Epithelial cell of prostate (primary cell): ENCODE measurements at regions not wholly inside any gene's neighbourhood (a gene's known extent, or its start where the extent isn't known, plus 50 kb on each side); places are given as distances from the start of the nearest gene placed in this dataset.
"Not testable (repeated sequence)": the region's sequence is repeated elsewhere in the genome, so short reads cannot be mapped to it uniquely, and the experiment has no call there.

Experiments used
- DNase-seq: peaks from one replicate; pipeline ENCODE4 v3.0.0-alpha.2; 2011; ENCODE audit warnings: low read depth, low spot score
- H3K27ac ChIP-seq: fragments of 450-650 bp; 2 replicates; pipeline ENCODE4 v1.5.1; 2017; ENCODE audit warnings: mild to moderate bottlenecking

DNA sequence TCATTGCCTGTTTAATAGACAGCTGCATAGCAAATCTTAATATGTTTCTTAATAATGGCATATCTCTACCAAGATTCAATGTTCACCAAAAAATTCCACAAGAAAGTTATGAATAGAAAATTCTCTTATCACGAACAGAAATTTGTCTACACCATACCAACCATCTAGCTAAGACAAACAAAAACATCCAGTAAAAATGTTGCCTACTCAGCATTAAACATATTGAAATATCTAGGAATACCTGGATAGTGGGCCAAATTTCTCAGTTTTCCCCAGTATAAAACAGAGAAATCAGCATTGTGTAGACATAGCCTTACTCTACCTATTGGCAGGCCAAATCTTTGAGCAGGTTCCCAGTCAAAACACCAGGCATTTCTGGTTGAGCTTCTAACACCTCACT is 598.6 kb downstream of the KLHL13 start:
- H3K27ac ChIP-seq: no peak overlapping the region
- no peak for DNase-seq

DNA sequence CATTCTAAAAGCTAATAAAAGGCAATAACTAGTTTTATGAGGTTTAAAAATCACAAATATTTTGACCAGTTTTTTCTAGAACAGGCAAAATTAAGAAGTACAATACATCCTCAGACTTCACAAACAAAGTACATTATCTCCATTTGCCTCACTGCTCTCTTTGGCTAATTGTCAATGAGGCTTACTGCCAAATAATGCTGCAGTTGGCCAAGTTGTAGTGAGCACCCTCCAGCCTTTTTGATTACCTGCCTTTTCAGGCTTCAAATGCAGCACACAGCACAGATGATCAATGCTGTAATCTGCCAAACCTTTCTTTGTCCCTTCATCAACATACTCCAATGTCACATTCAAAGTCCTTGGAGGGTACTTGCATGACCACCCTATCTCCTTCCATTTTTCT is 605.2 kb downstream of the KLHL13 start:
- no peak overlapping the region for H3K27ac ChIP-seq
- no peak for DNase-seq

DNA sequence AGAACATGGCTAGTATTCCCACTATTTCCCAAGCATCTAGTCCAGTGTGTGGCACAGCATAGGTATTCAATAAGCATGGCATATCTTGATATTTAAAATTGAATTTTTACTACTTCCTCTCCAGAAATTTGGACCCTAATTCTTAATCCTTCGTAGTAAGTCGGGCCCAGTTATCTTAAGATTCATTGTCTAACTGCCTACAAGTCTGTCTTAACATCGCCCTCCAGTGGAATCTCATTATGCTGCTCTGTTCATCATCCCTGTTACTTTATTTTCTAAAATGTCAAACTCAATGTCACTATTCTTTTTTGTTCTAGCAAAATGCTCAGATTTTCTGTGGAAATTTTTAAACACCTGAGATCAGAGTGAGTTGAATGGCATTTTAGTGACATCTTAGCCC is 606.2 kb downstream of the KLHL13 start:
- DNase-seq: no peak
- no peak overlapping the region for H3K27ac ChIP-seq

DNA sequence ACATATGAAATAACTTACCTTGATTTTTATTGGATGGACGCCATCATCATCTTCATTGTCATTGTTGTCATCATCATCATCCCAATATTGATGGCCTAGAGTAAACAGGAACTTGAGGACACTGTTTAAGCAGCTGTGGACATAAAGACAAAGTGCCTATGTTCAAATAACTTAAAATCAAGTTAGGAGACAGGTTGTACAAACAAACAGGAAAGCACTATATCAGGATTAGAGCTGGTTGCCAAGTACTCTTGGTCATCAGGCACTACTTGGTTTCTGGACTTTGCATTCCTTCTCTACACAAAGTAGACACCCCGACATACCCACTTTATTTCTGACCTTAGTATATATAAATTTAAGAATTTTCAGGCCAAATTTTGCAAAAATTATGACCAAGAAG is 608.6 kb downstream of the KLHL13 start:
- no peak overlapping the region for H3K27ac ChIP-seq
- DNase-seq: no peak

DNA sequence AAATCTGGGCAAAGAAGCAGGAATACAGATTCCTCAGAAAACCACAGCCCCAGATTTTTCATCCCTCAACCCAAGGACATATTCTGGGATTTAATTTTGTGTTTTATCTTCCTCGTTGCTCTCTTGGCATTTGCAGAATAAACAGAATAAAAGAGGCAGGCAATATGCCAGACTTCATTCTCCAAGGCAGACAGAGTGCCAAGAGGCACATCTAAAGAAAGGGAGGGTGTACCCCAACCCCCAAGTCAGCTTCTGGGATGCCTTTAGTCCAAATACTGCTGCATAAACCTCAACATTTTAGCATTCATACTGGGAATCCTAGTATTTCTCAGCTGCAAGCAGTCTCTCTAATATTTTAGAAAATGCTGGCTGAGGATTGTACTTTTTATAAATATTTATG is 629.2 kb downstream of the KLHL13 start:
- DNase-seq: no peak
- H3K27ac ChIP-seq: no peak overlapping the region

DNA sequence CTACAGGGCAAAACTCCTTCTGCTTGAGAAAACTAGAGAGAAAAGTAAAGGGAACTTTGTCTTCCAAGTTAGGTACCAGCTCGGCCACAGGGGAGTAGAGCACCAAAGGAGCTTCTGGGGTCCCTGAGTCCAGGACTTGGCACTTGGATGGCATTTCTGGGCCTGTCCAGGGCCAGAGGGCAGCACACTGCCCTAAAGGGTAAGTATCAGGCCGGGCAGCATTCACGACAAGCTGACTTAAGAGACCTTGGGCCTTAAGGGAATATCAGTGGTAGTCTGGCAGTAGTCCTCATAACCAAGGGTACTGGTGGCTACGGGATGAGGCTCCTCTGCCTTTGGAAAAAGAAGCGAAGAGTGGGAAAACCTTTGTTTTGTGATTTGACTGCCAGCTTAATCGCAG is 632.7 kb downstream of the KLHL13 start:
- no peak for DNase-seq
- no peak overlapping the region for H3K27ac ChIP-seq

DNA sequence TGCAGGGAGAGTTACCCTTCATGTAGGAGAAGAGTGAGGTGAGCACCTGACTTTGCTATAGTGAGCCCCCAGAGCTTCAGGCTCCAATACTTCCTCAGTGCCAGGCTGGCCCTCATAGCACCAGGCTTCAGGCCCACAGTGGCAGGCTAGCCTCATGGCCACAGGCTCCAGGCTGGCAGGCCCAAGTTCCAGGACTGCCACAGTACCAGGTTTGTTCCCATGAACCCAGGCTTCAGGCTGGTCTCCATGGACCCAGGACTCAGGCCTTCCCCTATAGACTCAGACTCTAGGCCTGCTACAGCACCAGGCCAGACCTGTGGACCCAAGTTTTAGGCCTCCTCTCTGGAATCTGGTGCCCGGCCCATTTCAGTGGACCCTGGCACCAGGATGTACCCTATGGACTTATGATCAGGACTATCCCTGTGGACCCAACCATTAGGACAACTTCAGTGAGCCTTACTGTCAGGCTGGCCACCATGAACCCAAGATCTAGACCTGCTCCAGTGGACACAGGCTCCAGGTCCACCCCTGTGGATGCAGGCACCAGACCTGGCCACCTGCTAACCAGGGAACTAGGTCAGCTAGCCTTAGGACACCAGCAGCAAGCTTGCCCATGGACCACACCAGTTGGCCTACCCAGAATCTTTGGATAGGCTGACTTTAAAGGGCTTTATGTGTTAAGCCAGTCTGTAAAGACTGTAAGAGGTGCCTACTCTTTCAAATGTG is 658.2 kb downstream of the KLHL13 start:
- DNase-seq: no peak
- H3K27ac ChIP-seq: no peak overlapping the region

DNA sequence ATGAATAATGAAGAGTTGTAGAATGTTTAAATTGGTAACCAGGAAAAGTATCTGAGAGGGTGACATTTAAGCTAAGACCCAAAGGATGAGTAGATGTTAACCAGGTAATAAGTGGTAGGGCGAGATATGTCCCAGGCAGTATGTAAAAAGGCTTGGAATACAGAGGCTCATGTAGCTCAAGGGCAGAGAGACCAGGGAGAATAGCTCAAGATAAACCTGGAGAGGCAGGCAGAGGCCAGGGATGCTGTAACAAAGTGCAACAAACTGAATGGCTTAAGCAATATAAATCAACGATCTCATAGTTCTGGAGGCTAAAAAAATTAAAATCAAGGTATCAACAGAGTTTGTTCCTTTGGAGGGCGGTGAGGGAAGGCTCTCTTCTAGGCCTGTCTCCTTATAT is 660.8 kb downstream of the KLHL13 start:
- no peak for DNase-seq
- H3K27ac ChIP-seq: no peak overlapping the region

DNA sequence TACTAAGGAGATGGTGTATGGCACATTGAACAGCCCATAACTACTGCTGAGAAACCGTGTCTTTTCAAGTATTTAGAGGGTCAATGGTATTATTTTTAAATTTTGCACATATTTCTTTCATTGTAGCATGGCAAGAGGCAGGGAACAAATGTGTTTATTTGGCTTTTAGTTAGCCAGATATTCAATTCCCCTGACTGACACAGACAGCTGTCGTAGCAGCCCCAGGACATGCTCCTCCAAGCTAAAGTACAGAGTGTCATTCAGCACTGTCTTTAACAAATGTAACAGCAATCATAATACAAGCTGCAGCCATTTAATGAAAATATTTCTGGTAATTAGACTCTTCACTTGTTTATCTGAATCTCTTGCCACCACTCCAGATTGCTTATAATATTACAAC is 687.1 kb downstream of the KLHL13 start:
- H3K27ac ChIP-seq: no peak overlapping the region
- DNase-seq: no peak

DNA sequence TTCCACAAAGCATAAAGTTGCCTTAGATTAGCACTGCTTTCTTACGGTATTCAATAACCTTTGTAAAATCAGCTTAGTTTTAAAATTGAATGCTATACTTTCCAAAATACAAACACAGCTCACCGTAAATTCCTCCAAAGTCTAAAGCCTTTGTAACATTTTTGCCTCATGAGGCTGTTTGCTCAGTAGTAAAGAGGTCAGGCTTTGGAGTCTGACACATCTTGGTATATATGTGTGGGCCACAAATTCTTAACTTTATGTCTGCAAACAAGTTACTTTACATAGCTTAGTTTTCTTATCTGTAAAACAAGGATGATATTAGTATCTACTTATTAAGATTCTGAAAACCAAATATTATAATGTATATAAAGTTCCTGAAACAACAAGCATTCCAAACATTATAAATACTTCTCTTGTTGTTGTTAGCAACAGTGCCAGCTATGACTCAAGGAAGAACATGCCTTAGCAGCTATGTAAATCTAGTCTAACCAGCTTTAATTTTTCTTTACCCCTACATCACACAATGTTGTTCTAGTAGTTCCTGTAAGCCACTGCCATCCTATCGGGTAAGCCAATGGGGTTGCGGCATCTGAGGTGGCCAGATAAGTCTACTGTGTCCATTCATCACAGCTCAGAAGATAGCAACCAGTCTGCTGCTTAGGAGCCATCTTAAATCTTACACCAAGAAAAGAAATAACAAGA is 709.0 kb downstream of the KLHL13 start:
- H3K27ac ChIP-seq: no peak overlapping the region
- peak; percentile 8 for DNase-seq

DNA sequence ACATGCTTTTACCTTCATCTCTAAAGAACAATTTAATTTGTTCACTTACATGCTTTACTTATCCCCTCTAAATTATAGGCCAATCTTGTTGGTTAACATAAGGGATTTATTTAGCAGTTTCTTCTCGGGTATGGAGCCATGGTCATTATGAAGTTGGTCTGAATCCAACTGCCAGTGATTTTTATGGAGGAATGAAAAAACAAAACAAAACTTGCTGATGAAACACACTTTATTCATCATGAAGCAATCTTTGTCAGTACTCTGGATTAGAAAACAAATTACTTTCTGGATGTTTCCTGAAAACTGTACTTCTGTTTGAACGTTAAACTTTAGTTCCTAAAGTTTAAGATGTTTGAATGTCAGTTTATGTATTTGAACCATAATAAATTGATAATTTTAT is 715.8 kb downstream of the KLHL13 start:
- no peak for DNase-seq
- peak overlapping the region; percentile 10 for H3K27ac ChIP-seq

DNA sequence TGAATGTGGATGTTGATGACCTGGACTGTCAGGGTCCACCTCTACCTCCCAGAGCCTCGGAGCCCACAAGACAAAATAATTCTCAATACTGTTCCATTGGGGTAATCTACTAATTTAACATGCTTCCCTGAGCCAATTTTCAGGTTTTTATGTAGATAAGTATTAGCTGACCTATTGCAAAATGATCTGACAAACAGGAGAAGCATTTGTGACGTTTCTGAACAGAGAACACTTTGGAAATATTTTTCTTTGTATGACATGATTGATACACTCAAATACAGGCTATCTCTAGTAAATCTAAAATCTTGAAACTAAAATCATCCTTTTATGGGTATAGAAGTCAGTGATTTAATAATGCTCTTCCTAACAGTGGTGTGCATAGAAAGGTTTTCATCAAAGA is 716.6 kb downstream of the KLHL13 start:
- H3K27ac ChIP-seq: no peak overlapping the region
- DNase-seq: no peak

DNA sequence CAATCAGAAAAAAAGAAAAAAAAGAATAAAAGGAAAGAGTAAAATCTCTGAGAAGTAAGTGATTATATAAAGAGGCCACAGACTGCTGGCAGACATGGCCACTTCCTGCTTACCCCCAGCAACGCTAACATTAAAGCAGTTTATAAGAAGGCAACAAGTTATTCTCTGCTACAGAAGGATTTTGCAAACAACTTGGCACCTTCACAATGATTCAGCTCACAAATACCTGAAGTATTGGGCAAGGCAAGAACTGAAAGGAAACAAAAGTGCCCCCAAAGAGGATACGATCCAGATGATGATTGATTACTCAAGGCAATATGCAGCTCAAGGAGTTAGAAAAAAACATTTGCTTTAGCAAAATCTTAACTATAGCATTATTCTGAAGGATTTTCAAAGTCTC is 718.8 kb downstream of the KLHL13 start:
- no peak overlapping the region for H3K27ac ChIP-seq
- no peak for DNase-seq

DNA sequence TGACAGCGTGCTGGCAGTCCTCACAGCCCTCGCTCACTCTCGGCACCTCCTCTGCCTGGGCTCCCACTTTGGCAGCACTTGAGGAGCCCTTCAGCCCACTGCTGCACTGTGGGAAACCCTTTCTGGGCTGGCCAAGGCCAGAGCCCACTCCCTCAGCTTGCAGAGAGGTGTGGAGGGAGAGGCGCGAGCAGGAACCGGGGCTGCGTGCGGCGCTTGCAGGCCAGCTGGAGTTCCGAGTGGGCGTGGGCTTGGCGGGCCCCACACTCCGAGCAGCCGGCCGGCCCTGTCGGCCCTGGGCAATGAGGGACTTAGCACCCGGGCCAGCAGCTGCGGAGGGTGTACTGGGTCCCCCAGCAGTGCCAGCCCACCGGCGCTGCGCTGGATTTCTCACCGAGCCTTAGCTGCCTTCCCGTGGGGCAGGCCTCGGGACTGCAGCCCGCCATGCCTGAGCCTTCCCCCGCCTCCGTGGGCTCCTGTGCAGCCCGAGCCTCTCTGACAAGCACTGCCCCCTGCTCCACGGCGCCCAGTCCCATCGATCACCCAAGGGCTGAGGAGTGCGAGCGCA is 722.0 kb downstream of the KLHL13 start:
- not testable (repeated sequence) for H3K27ac ChIP-seq, DNase-seq

DNA sequence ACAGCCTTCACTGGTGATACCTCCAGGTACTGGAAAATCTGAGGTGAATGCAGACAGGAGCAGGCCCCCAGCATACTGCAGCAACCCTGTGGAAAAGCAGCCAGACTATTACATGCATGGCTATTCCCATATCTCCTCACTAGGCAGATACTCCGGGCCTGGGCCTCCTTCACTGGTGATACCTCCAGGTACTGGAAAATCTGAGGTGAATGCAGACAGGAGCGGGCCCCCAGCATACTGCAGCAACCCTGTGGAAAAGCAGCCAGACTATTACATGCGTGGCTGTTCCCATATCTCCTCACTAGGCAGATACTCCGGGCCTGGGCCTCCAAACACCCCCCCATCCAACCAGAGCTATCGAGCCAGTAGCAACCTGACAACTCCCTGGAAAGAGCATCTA is 724.2 kb downstream of the KLHL13 start:
- DNase-seq, H3K27ac ChIP-seq: not testable (repeated sequence)

DNA sequence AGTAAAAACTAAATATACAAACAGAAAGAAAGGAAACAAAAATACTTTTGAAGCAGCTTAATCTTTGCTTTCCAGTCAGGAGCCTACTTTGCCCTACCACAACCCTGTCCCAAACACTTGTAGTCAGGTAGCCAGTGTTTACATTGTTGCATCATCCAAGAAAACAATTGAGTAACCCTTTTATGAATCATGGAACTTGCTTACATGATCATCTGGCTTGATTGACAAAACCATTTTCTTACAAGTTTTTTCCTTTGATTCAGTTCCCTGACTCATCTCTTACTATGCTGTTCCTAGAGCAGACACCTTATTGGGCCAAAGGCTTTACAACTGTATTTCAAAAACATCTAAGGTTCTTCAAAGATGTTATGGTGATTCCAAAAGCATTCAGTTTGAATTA is 740.1 kb downstream of the KLHL13 start:
- DNase-seq: peak; percentile 50
- no peak overlapping the region for H3K27ac ChIP-seq

DNA sequence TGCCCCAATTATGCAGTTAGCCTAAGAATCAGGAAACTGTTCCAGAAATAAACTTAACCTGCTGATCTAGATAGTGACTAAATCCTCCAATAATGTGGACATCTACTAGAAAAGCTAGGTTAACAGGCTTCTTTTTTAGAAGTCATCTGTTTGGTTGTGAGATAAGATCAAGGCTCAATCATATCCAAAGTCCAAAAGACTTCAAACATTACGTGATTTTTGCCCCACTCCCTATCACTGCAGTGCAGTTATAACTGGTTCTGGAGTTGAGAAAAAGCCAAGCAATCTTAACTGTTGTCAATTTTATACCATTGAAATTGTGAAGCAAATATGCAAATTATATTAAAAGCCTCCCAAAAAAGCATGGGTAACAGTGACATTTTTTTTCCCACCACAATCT is 781.4 kb downstream of the KLHL13 start:
- DNase-seq: no peak
- no peak overlapping the region for H3K27ac ChIP-seq

DNA sequence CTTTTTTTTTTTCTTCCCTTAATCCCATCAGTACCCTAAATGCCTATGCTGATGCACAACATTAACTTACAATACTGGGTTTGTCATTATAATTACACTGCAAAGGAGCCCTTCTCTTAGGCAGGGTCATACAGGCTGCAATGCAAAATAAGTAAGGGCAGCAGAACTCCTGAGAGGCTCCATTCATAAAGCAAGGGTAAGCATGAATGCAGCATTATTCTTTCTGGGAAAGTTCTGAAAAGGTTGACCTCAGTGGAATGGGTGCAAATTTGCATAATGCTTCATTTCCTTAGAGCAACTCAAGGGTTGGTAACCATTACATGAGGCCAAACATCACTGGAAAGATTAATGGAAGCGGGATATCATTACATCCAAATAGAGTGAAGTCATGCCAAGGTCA is 789.2 kb downstream of the KLHL13 start:
- no peak for DNase-seq
- no peak overlapping the region for H3K27ac ChIP-seq

DNA sequence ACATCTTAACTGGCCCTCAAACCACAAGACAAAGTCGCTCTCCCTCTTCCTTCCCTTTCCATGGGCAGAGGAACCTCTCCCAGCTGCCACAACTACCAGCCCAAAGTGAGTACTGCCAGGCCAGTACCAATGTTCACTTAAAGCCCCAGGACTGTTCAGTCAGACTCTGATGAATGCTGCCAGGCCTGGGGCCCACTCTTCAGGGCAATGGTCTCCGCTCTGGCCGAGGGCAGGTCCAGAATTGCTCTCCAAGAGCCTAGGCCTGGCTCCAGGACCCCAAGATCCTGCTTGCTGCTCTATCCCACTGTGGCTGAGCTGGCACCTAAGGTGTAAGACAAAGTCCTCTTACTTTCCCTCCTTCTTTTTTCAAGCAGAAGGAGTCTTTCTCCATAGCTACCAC is 790.9 kb downstream of the KLHL13 start:
- no peak overlapping the region for H3K27ac ChIP-seq
- no peak for DNase-seq

DNA sequence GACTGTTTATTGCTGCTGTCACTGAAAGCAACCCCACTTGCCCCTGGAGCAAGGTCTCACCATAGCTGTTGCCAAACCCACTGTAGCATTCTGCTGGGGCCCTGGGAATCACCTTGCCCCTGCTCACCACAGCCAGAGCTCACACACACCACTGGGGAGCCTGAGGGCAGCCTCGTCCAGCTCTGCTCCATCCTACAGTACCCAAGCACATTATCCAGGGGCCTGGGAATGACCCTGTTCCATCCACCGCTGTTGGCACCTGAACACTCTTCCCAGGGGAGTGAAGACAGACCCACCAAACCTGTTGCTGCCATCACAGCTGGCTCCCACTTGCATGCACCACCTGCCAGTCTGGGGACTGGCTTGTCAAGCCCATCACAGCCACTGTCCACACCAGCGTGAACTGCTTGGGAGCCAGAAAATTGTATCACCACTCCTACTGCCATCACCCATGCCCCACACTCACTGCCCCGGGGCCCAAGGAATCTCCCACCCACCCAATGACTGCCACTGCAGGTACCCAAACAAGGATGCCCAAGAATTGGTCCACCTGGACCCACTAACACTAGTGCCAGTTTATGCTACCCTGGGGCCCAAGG is 811.3 kb downstream of the KLHL13 start:
- no peak overlapping the region for H3K27ac ChIP-seq
- no peak for DNase-seq

DNA sequence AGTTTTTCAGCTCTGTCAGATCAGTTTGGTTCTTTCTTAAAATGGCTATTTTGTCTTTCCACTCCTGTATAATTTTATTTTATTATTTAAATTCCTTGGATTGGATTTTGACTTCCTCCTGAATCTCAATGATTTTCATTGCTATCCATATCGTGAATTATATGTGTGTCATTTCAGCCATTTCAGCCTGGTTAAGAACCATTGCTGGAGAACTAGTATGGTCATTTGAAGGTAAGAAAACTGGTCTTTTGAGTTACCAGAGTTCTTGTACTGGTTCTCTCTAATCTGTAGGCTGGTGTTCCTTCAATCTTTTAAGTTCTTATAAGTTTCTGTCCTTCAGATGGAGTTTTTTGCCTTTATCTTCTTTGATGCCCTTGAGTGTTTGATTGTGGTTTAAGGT is 815.5 kb downstream of the KLHL13 start:
- H3K27ac ChIP-seq: no peak overlapping the region
- no peak for DNase-seq
